ENCODE measurements at regions not wholly inside any gene's neighbourhood (a gene's known extent, or its start where the extent isn't known, plus 50 kb on each side); places are given as distances from the start of the nearest gene placed in this dataset.

DNA sequence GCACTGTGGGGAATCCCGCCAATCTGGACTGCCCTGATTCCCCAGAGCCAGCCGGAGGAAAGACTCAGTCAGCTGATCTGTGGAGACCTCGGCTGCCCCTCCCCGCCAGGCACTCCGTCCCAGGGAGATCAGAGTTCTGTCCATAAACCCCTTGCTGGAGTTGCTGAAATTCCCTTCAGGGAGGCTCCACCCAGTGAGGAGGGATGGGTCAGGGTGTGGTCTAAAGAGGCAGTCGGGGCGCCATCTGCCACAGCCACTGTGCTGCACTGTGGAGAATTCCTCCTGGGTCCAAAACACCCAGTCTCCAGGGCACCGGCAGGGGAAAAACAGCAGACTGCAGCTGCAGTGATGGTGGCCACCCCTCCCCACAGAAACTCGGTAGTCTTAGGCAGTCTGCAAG lies 1922.3 kb upstream of the FLRT2 start:
- intact Hi-C loops (cut with micrococcal nuclease): no loop called here
- H3K4me1 Mint-ChIP-seq (ENCODE audit: insufficient read depth, unreplicated experiment): peaks cover 9% of the 10 kb centered on the region
- H3K36me3 Mint-ChIP-seq (ENCODE audit: insufficient read depth, unreplicated experiment): no peaks in the 10 kb centered on the region
- H3K27me3 Mint-ChIP-seq (ENCODE audit: insufficient read depth, unreplicated experiment): no peaks in the 10 kb centered on the region
- no TSS peak for BruUV-seq (replicated peaks)
- ChIA-PET CTCF (no interaction called here), POLR2A (no interaction called here)
- peaks cover 11% of the 10 kb centered on the region for H3K9me3 Mint-ChIP-seq (ENCODE audit: unreplicated experiment)
- DNase-seq (ENCODE audit: unreplicated experiment): no peak
- H3K27ac Mint-ChIP-seq (ENCODE audit: low read depth, unreplicated experiment): no peak overlapping the region
- H3K4me3 Mint-ChIP-seq (ENCODE audit: unreplicated experiment): no peak overlapping the region
- TF ChIP-seq, protein P1, sequence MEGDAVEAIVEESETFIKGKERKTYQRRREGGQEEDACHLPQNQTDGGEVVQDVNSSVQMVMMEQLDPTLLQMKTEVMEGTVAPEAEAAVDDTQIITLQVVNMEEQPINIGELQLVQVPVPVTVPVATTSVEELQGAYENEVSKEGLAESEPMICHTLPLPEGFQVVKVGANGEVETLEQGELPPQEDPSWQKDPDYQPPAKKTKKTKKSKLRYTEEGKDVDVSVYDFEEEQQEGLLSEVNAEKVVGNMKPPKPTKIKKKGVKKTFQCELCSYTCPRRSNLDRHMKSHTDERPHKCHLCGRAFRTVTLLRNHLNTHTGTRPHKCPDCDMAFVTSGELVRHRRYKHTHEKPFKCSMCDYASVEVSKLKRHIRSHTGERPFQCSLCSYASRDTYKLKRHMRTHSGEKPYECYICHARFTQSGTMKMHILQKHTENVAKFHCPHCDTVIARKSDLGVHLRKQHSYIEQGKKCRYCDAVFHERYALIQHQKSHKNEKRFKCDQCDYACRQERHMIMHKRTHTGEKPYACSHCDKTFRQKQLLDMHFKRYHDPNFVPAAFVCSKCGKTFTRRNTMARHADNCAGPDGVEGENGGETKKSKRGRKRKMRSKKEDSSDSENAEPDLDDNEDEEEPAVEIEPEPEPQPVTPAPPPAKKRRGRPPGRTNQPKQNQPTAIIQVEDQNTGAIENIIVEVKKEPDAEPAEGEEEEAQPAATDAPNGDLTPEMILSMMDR (IDR thresholded peaks at IDR 0.05; ENCODE audit: unreplicated experiment): no peak

DNA sequence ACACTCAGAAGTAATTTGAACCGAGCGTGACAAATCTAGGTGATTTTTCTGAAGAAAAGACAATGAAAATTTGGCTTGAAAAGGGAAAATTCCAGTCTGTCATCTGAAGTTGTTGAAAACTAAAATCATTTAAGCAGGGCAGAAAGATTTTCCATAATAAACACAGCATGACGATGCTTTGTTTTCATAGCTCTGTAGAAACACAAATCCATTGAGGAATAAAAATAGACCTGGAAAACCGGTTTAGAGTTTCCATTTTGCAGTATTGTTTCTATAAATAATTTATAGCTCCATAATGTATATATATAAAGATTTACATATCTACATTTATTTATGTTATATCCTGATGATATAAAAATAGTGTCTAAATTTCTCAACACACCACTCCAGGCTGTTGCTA lies 1918.5 kb upstream of the FLRT2 start:
- H3K27ac Mint-ChIP-seq (ENCODE audit: low read depth, unreplicated experiment): no peak overlapping the region
- H3K36me3 Mint-ChIP-seq (ENCODE audit: insufficient read depth, unreplicated experiment): no peaks in the 10 kb centered on the region
- no peaks in the 10 kb centered on the region for H3K27me3 Mint-ChIP-seq (ENCODE audit: insufficient read depth, unreplicated experiment)
- BruUV-seq (replicated peaks): no TSS peak
- TF ChIP-seq, protein P1 (IDR thresholded peaks at IDR 0.05; ENCODE audit: unreplicated experiment): no peak
- intact Hi-C loops (cut with micrococcal nuclease): no loop called here
- H3K4me1 Mint-ChIP-seq (ENCODE audit: insufficient read depth, unreplicated experiment): peaks cover 9% of the 10 kb centered on the region
- ChIA-PET CTCF (no interaction called here), POLR2A (no interaction called here)
- H3K4me3 Mint-ChIP-seq (ENCODE audit: unreplicated experiment): no peak overlapping the region
- peaks cover 5% of the 10 kb centered on the region for H3K9me3 Mint-ChIP-seq (ENCODE audit: unreplicated experiment)
- DNase-seq (ENCODE audit: unreplicated experiment): no peak

DNA sequence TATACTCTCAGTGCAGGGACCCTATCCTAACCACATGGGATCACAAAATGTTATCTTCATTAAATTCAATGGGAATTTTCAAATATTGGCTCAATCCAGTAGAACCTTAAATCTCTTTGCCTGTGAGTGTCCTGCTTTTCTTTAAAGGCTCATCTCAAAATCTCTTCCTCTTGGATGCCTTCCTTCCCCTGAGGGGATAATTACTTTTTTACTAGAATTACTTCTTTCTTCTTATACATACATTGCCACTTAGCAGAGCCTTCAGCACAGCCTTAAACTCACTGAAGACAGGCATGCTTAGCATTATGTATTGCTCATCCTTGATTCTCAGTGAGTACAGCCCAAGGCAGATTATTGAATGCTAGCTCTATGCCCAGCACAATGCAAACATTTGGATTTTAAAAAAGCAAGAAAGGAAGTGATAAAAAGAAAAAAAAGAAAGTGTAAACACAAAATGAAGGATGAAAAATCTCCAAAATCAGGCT lies 1918.0 kb upstream of the FLRT2 start:
- no peak overlapping the region for H3K27ac Mint-ChIP-seq (ENCODE audit: low read depth, unreplicated experiment)
- no peaks in the 10 kb centered on the region for H3K27me3 Mint-ChIP-seq (ENCODE audit: insufficient read depth, unreplicated experiment)
- intact Hi-C loops (cut with micrococcal nuclease): no loop called here
- H3K9me3 Mint-ChIP-seq (ENCODE audit: unreplicated experiment): peaks cover 1% of the 10 kb centered on the region
- H3K4me3 Mint-ChIP-seq (ENCODE audit: unreplicated experiment): no peak overlapping the region
- CTCF ChIA-PET: no interaction called here
- BruUV-seq (replicated peaks): no TSS peak
- POLR2A ChIA-PET: no interaction called here
- TF ChIP-seq, protein P1 (IDR thresholded peaks at IDR 0.05; ENCODE audit: unreplicated experiment): no peak
- DNase-seq (ENCODE audit: unreplicated experiment): no peak
- H3K4me1 Mint-ChIP-seq (ENCODE audit: insufficient read depth, unreplicated experiment): peaks cover 4% of the 10 kb centered on the region
- H3K36me3 Mint-ChIP-seq (ENCODE audit: insufficient read depth, unreplicated experiment): no peaks in the 10 kb centered on the region

DNA sequence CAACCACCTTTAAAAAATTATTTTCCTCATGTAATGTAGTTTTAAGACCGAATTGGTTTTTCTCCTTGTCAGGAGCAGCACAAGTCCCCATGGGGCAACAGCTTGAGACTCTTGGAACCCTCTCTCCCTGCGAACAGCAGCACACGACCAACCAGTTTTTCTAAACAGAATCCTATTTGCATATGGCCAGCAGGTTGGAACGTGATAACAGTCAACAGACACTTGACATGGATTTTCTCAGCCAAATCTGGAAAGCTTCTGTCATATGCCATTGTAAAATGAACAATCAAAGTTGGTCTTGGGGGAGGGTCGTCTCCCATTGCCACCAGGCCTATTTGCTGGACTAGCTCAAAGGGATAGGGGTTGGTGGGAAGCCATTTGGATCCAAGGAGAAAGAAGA lies 1915.0 kb upstream of the FLRT2 start:
- no peaks in the 10 kb centered on the region for H3K4me1 Mint-ChIP-seq (ENCODE audit: insufficient read depth, unreplicated experiment)
- no peaks in the 10 kb centered on the region for H3K36me3 Mint-ChIP-seq (ENCODE audit: insufficient read depth, unreplicated experiment)
- POLR2A ChIA-PET: interaction anchor here (0.5 kb wide), 1 partner anchor 10 kb away, joined by 5 read pairs; no protein-coding TSS in a partner anchor
- H3K9me3 Mint-ChIP-seq (ENCODE audit: unreplicated experiment): peaks cover 12% of the 10 kb centered on the region
- no TSS peak for BruUV-seq (replicated peaks)
- no peak overlapping the region for H3K27ac Mint-ChIP-seq (ENCODE audit: low read depth, unreplicated experiment)
- no peak for DNase-seq (ENCODE audit: unreplicated experiment)
- TF ChIP-seq, protein P1 (IDR thresholded peaks at IDR 0.05; ENCODE audit: unreplicated experiment): no peak
- CTCF ChIA-PET: interaction anchor here (0.6 to 1.1 kb wide), 3 partner anchors 17 to 1446 kb away, joined by 3 to 4 read pairs (median 3); no protein-coding TSS in a partner anchor
- intact Hi-C loops (cut with micrococcal nuclease): no loop called here
- H3K4me3 Mint-ChIP-seq (ENCODE audit: unreplicated experiment): no peak overlapping the region
- H3K27me3 Mint-ChIP-seq (ENCODE audit: insufficient read depth, unreplicated experiment): no peaks in the 10 kb centered on the region
